Stimulated activated naive CD8-positive, alpha-beta T cell treated with anti-CD3 and anti-CD28 coated beads, Interleukin-15, amount 100 ng/mL, for 72 hours (primary cell): ENCODE measurements at regions not wholly inside any gene's neighbourhood (a gene's known extent, or its start where the extent isn't known, plus 50 kb on each side); places are given as distances from the start of the nearest gene placed in this dataset.

ENCODE experiments used
- ATAC-seq: fragments of 150-1000 bp; cut with Tn5 transposase; 2 replicates; pipeline ENCODE4 v1.10.0; 2021; ENCODE audit warnings: mild to moderate bottlenecking, moderate library complexity
- DNase-seq, 2 donors: peaks; one replicate each; pipeline ENCODE4 v3.0.0; 2021 to 2022
- H3K27ac Mint-ChIP-seq, 2 donors: one replicate each; pipeline ENCODE4 v1.8.0; 2022; ENCODE audit warnings: mild to moderate bottlenecking in 2 of 2, mixed read lengths in 2 of 2, moderate library complexity in 2 of 2
- H3K27me3 Mint-ChIP-seq: one replicate; pipeline ENCODE4 v1.8.0; 2022; ENCODE audit warnings: mixed read lengths
- H3K4me1 Mint-ChIP-seq: one replicate; pipeline ENCODE4 v1.8.0; 2022; ENCODE audit warnings: mild to moderate bottlenecking, mixed read lengths
- H3K4me3 Mint-ChIP-seq, 2 donors: one replicate each; pipeline ENCODE4 v1.8.0; 2022; ENCODE audit warnings: mild to moderate bottlenecking in 2 of 2, mixed read lengths in 2 of 2, moderate library complexity in 1 of 2
- H3K9me3 Mint-ChIP-seq, 2 donors: one replicate each; pipeline ENCODE4 v1.8.0; 2022; ENCODE audit warnings: mixed read lengths in 2 of 2

DNA sequence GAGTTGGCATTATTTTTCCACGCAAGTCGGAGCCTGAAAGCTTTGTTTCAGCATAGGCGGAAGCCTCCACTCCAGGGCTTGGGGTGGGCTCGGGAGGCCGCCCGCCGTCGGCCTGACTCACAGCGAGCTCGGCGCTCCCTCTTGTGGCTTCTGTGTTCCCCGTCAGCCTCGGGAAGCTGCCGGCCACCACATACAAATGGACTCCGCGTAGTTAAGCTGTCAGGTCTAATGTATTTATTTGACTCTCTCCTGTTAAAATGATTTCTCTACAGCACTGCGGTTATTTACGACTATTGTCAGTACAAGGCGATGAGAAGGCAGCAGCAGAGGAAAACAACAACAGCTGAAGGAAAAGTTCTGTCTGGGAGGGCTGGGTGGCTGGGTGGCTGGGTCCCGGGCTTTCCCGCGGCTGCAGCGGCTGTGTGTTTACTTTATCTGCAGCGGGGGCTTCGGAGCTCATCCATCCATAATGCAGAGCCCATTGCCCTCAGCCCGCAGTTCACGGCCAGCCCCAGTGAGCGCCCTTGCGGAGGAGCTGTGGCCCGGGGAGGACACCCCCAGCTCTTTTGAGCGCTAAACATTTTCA, 375.7 kb upstream of the CAMK1G start:
- ATAC-seq, result peak; percentile 62
- Mint-ChIP-seq H3K4me3 (peak overlapping the region; percentile 30 to 38), H3K4me1 (peaks cover 7% of the 10 kb centered on the region), H3K27ac (no peak overlapping the region), H3K27me3 (peaks cover 84% of the 10 kb centered on the region), H3K9me3 (no peaks in the 10 kb centered on the region)
- peak; percentile 31 to 33 for DNase-seq

DNA sequence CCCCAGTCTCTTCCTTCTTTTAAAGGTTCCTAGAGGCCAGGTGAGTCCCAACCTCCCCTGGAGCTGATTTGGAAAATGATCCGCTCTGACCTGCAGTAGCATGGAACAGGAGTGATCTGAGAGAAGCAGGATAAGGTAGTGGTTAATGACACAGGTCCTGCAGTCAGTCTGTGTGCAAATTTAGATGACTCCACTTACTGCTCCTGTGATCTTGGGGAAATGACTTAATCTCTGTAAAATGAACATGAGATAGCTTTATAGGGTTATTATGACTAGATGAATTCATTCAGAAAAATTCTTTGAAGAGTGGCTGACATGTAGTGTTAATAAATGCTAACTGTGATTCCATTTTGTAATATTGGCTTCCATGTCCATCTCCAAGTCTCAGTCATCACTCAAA, 374.9 kb upstream of the CAMK1G start:
- no peak for ATAC-seq
- peaks cover 7% of the 10 kb centered on the region for H3K4me1 Mint-ChIP-seq
- DNase-seq, result no peak
- no peak overlapping the region for H3K27ac Mint-ChIP-seq
- H3K27me3 Mint-ChIP-seq, result peaks cover 87% of the 10 kb centered on the region
- H3K9me3 Mint-ChIP-seq, result no peaks in the 10 kb centered on the region
- H3K4me3 Mint-ChIP-seq, result no peak overlapping the region

DNA sequence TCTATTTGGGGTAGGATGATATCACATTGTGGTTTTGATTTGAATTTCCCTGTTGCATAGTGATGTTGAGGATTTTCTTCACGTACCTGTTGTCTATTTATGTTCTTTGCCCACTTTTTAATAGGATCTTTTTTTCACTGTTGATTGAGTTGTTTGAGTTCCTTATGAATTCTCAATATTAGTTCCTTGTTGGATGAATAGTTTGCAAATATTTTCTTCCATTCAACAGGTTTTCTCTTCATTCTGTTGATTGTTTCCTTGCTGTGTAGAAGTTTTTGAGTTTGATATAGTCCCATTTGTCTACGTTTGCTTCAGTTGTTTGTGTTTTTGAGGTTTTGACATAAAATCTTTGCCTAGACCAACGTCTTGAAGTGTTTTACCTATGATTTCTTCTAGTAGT, 369.5 kb upstream of the CAMK1G start:
- DNase-seq, result no peak
- peaks cover 0 to 12% of the 10 kb centered on the region in 2 donors for H3K9me3 Mint-ChIP-seq
- no peaks in the 10 kb centered on the region for H3K4me1 Mint-ChIP-seq
- peaks cover 47% of the 10 kb centered on the region for H3K27me3 Mint-ChIP-seq
- no peak for ATAC-seq
- no peak overlapping the region for H3K27ac Mint-ChIP-seq
- H3K4me3 Mint-ChIP-seq, result no peak overlapping the region

DNA sequence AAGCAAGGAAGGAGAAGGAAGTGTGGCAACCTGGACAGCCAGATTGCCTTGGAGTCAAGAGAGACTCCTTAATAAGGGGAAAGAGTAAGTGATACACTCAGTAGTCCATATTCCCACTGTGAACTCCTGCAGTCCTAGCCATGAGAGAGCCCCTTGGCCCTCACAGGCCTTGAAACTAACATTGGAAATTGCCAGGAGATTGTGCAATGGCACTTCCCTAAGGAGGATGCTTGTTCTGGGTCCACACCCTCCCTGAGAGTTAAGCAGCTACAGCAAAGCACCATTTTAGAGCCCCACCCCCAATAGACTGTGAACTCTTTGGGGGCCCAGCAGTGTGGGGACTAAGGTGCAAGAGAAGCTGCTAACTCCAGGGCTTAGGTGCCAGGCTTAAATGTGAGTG, 367.7 kb upstream of the CAMK1G start:
- H3K4me1 Mint-ChIP-seq, result no peaks in the 10 kb centered on the region
- H3K4me3 Mint-ChIP-seq, result no peak overlapping the region
- DNase-seq (no peak), ATAC-seq (no peak)
- no peak overlapping the region for H3K27ac Mint-ChIP-seq
- peaks cover 0 to 12% of the 10 kb centered on the region in 2 donors for H3K9me3 Mint-ChIP-seq
- H3K27me3 Mint-ChIP-seq, result peaks cover 28% of the 10 kb centered on the region

DNA sequence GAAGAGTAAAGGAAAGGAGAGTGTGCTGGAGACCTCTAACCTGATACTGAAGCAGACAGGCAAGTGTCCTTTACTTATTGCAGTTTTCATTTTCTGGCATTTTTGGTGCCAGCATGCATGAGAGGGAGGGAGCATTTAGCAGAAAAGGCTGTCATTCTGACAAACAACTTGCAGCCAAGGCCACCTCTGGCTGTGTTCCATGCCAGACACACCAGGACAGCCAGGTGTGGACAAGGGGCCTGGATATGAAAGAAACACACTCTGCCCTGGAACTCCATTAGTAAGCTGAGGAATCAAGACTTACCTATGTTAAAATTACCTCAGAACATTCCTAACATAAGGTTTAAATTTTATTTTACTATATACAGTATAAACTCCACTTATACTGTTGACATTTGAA, 365.4 kb upstream of the CAMK1G start:
- Mint-ChIP-seq H3K4me1 (no peaks in the 10 kb centered on the region), H3K27me3 (peaks cover 8% of the 10 kb centered on the region), H3K4me3 (no peak overlapping the region), H3K9me3 (peaks cover 0 to 12% of the 10 kb centered on the region in 2 donors), H3K27ac (no peak overlapping the region)
- DNase-seq, result no peak
- no peak for ATAC-seq

DNA sequence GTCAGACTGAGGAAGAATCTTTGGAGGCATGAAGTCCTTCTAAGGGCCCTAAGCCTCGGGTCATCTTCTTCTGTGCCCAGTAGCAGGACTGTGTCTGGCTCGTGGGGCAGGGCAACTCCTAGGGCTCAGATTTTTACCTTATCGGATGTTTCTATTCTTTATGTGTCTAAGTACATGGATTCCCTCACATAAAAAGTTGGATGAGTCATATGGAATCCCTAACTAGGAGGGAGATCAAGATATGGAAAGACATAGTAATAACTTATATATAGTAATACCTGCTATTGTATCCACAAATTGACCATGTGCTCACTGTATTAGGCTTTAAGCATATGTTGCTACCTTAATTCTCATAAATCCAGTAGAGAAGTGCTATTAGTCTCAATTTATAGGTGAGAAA, 364.5 kb upstream of the CAMK1G start:
- Mint-ChIP-seq H3K4me1 (no peaks in the 10 kb centered on the region), H3K4me3 (no peak overlapping the region), H3K27me3 (peaks cover 8% of the 10 kb centered on the region), H3K27ac (no peak overlapping the region), H3K9me3 (peaks cover 0 to 12% of the 10 kb centered on the region in 2 donors)
- ATAC-seq, result no peak
- DNase-seq, result no peak

DNA sequence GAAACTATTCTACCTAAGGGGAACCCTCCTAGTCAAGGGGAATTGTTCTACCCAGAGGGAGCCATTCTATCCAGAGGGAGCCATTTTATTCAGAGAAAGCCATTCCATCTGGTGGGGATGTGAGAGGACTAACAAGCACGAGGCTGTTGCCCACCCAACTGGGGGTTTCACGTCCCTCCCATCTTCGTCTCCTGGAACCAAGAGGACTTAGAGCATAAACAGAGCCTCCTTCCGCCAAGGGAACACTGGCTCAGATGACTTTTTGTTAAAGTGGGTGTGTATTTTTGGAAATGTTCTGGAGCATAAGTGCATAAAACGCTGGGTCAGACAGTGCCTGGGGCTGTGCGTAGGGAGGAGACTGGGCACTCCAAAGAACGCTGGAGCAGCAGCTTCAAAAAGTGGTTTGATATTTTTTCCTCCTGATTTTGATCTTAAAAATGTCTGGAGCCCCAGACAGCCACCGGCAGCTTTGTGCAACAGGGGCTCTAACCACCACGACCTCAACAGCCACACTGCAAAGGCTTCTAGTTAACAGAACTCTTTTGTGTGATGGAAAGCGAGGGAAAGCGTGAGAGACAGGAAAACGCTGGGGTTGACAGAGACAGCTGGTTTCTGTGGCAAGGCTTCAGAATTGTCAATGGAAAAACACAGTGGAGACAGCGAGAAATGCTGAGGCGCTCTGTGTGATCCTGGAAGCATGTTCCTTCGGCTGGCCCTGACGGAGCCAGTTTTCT, 363.6 kb upstream of the CAMK1G start:
- Mint-ChIP-seq H3K4me1 (no peaks in the 10 kb centered on the region), H3K4me3 (no peak overlapping the region), H3K27ac (no peak overlapping the region), H3K9me3 (peaks cover 0 to 12% of the 10 kb centered on the region in 2 donors), H3K27me3 (peaks cover 8% of the 10 kb centered on the region)
- DNase-seq (no peak), ATAC-seq (no peak)

DNA sequence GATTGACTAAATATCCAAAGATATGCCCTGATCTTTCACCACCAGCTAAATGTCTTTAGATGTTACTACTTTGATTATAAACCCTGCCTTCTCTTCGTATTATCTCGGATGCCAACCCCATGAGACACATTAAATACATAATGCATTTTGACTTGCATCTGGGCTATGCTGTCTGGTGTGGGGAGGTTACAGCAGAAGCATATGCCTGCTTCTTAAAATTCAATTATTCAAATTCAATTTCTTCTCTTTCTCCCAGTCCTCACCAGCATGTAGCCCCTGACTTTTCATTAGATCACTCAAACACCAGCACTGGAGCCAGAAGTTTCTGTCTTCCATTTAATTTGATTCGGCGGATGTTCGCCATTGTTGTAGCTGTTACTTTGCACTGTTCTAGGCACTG, 360.7 kb upstream of the CAMK1G start:
- H3K27me3 Mint-ChIP-seq, result no peaks in the 10 kb centered on the region
- no peaks in the 10 kb centered on the region for H3K4me1 Mint-ChIP-seq
- ATAC-seq, result no peak
- no peak overlapping the region for H3K4me3 Mint-ChIP-seq
- H3K27ac Mint-ChIP-seq, result no peak overlapping the region
- H3K9me3 Mint-ChIP-seq, result no peaks in the 10 kb centered on the region
- no peak for DNase-seq

DNA sequence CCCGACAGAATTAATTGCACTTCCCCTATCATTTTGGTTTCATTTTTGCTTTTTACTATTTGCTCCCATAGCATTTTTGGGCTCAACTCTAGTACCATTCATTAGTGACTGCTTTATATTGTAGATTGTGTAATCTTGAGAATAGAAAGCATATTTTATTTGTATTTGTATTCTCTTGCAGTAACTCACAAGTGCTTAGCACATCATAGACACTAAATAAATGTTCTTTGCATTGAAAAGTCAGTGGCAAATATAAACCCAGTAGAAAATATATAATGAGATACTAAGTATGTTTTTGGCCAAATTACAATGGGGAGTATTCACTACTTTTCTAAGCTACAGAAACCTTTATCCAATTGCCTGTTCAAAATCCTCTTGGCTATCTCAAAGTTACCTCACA, 359.7 kb upstream of the CAMK1G start:
- Mint-ChIP-seq H3K27ac (no peak overlapping the region), H3K9me3 (no peaks in the 10 kb centered on the region), H3K27me3 (peaks cover 7% of the 10 kb centered on the region), H3K4me3 (no peak overlapping the region), H3K4me1 (no peaks in the 10 kb centered on the region)
- ATAC-seq (no peak), DNase-seq (no peak)

DNA sequence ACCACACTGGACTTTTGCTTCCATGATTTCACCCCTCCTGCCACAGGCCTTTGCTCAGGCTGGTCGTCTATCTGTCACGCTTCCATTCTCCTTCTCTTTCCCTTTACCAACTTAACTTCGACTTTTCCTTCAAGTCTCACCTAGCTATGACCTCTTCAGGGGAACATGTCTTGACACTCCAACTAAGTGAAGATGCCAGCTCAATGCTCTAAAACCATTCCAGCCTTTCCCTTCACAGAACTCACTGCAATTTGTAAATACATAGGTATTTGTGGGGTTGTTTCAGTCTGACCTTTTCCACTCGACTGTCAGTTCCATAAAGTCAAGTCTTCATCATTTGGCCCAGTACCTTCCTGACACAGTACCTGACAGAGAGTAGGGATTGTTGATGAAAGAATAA, 358.6 kb upstream of the CAMK1G start:
- H3K27me3 Mint-ChIP-seq, result peaks cover 17% of the 10 kb centered on the region
- H3K27ac Mint-ChIP-seq, result no peak overlapping the region
- no peak overlapping the region for H3K4me3 Mint-ChIP-seq
- ATAC-seq (no peak), DNase-seq (no peak)
- H3K4me1 Mint-ChIP-seq, result no peaks in the 10 kb centered on the region
- H3K9me3 Mint-ChIP-seq, result peaks cover 0 to 4% of the 10 kb centered on the region in 2 donors

DNA sequence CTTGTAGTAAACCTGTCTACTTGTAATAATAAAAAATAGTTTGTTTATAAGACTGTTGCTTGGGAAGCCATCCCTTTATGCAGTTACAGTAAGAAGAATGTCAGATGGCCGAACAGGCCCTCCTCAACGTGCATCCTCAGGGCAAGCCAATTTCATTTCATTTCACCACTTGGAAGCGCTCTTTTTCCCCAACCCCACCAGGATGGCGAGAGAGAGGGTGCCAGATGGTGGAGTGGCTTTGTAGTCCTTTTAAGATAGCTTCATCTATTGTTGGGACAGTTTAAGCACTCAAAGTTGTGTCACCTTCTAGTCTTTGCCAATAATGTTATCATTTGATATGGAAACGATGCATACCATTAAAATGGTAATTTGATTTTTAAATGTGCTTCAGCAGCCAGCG, 356.3 kb upstream of the CAMK1G start:
- Mint-ChIP-seq H3K4me3 (no peak overlapping the region), H3K9me3 (peaks cover 5 to 9% of the 10 kb centered on the region in 2 donors), H3K4me1 (no peaks in the 10 kb centered on the region), H3K27me3 (peaks cover 32% of the 10 kb centered on the region), H3K27ac (no peak overlapping the region)
- ATAC-seq (no peak), DNase-seq (no peak)

DNA sequence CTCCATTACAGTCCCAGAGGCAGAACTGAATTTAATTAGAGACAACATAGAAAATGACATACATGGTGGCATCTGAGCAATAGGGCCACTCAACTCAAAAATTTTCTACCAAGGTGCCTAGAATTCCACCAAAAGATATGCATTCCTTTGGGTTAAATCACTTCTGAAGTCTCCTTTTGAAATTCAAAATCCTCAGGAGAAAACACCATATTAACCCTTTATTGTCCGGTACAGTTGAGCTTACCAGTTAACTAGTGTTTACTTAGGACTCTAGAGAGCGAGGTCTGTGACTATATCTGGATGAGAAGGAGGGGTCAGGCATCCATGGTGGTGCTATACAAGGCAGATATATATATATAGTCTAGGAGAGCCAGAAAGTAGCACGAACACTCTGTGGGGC, 355.6 kb upstream of the CAMK1G start:
- H3K4me1 Mint-ChIP-seq, result no peaks in the 10 kb centered on the region

DNA sequence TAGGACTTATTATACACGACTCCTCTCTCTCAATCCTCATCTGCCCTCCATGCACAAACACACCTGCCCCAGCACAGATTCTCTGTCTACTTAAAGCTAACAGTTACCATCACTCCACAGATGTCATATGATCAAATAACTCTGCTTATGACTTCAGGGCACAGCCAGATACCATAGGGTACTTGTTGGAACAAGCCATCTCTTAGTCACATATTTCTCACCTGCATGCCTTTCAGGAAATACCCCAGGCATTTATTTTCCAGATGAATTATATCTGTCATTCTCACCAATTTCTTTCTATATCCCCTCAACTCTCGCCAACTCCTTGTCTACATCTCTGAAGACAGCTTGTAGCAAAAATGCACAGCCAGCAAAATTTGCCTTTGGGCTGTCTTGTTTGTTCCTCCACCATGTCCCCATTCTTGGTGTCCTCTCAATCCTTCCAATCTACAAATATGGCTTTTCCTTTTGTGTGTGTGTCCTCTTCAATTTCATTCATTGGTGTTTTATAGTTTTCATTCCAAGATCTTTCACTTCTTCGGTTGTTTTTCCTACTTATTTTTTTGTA, 353.9 kb upstream of the CAMK1G start:
- Mint-ChIP-seq H3K4me3 (no peak overlapping the region), H3K9me3 (peaks cover 5 to 13% of the 10 kb centered on the region in 2 donors), H3K27ac (no peak overlapping the region), H3K27me3 (peaks cover 36% of the 10 kb centered on the region), H3K4me1 (no peaks in the 10 kb centered on the region)
- DNase-seq (no peak), ATAC-seq (no peak)

More for the DNA sequence above, 355.6 kb upstream of the CAMK1G start:
- Mint-ChIP-seq H3K27ac (no peak overlapping the region), H3K4me3 (no peak overlapping the region), H3K9me3 (peaks cover 5 to 13% of the 10 kb centered on the region in 2 donors), H3K27me3 (peaks cover 36% of the 10 kb centered on the region)
- DNase-seq (no peak), ATAC-seq (no peak)

DNA sequence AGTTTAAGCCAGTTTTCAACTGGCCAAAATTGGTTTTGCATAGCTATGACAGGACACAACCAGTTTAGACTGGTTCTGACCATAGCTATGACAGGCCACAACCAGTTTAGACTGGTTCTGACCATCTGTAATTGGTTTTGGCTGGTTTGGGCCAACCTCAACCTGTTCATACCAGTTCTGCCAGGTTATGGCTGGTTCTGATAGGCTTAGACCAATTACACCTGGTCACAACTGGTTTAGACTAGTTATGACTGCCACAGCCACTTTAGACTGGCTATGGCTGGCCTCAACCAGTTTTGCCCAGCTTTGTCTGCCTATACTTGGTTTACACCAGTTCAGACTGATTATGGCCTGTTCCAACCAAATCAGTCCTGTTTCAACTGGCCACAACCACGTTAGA, 353.2 kb upstream of the CAMK1G start:
- DNase-seq (no peak), ATAC-seq (no peak)
- Mint-ChIP-seq H3K4me1 (no peaks in the 10 kb centered on the region), H3K27me3 (peaks cover 36% of the 10 kb centered on the region), H3K4me3 (no peak overlapping the region), H3K27ac (no peak overlapping the region), H3K9me3 (peaks cover 5 to 13% of the 10 kb centered on the region in 2 donors)

DNA sequence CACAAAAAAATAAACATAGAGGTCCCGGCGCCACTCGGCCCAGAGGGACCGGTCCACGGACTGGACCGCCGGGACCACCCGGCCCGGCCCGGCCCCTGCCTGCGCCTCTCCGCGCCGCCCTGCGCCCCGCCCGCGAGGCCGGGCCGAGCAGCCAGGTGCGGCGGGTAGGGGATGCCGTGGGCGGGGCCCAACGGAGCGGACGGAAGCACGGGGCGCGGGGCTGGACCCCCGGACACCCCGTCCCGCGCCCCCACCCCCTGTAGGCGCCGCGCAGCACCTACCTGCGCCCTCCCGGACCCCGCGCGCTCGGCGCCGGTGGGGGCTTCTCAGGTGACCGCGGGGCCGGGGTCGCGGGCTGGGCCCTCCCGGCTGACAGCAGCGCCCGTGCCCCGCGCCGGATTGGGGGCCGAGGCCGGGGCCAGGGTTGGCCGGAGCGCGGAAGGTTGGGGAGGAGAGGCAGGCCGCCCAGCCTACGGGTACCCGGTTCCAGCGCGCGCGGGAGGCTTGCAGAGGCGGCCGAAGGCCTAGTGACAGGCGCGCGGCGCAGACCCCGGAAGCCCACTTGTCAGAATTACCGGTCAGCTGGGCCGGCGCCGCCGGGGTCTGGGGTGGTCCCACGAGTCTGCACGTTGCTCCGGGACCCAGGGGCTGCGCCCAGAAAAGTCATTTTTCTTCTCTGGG, 351.9 kb upstream of the CAMK1G start:
- Mint-ChIP-seq H3K27me3 (peaks cover 36% of the 10 kb centered on the region), H3K4me3 (no peak overlapping the region), H3K27ac (no peak overlapping the region), H3K9me3 (peaks cover 5 to 13% of the 10 kb centered on the region in 2 donors), H3K4me1 (no peaks in the 10 kb centered on the region)
- no peak for DNase-seq
- peak; percentile 74 for ATAC-seq

DNA sequence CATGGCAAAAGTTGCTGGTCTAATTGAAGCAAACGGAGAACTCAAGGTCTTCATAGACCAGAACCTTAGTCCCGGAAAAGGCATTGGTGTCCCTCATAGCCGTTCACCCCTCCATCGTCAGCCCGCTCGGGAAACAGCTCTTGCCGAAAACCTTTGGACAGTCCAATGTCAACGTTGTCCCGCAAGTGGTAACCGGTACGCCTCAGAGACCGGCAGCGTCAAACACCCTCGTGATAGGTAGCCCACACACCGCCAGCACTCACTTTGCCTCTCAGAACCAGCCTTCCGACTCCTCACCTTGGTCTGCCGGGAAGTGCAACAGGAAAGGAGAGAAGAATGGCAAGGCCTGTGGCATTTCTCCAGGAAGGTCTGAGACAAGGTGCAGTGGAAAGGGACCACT, 351.3 kb upstream of the CAMK1G start:
- Mint-ChIP-seq H3K4me1 (no peaks in the 10 kb centered on the region), H3K27ac (no peak overlapping the region), H3K4me3 (no peak overlapping the region), H3K27me3 (peaks cover 36% of the 10 kb centered on the region), H3K9me3 (peaks cover 5 to 13% of the 10 kb centered on the region in 2 donors)
- DNase-seq (no peak), ATAC-seq (no peak)
